Smooth muscle cell (in vitro differentiated cells): ENCODE measurements at regions not wholly inside any gene's neighbourhood (a gene's known extent, or its start where the extent isn't known, plus 50 kb on each side); places are given as distances from the start of the nearest gene placed in this dataset.

Experiments
- DNase-seq: peaks from one replicate; lab custom pipeline; 2025; ENCODE audit not compliant: unreplicated experiment; lab: John Stamatoyannopoulos, UW
- H2AFZ ChIP-seq: fragments of 200-600 bp; sonication (generic); 2 replicates; pipeline ENCODE4 v1.6.0; 2016; ENCODE audit warnings: antibody characterized with exemption, low read depth, mild to moderate bottlenecking
- H3F3A ChIP-seq: fragments of 200-600 bp; sonication (generic); 2 replicates; pipeline ENCODE4 v1.6.0; 2017; ENCODE audit warnings: antibody characterized with exemption, low read depth
- H3K27ac ChIP-seq: fragments of 200-600 bp; sonication (generic); 2 replicates; pipeline ENCODE4 v1.5.1; 2016; ENCODE audit warnings: low read depth, mild to moderate bottlenecking
- H3K27me3 ChIP-seq: fragments of 200-600 bp; sonication (generic); 2 replicates; pipeline ENCODE4 v1.6.1; 2016; ENCODE audit warnings: low read depth, mild to moderate bottlenecking
- H3K36me3 ChIP-seq: fragments of 200-600 bp; sonication (generic); 2 replicates; pipeline ENCODE4 v1.5.1; 2016; ENCODE audit warnings: low read depth
- H3K4me1 ChIP-seq: fragments of 200-600 bp; sonication (generic); 2 replicates; pipeline ENCODE4 v1.5.1; 2016; ENCODE audit warnings: low read depth
- H3K4me2 ChIP-seq: fragments of 200-600 bp; sonication (generic); 2 replicates; pipeline ENCODE4 v1.6.0; 2016; ENCODE audit warnings: mild to moderate bottlenecking
- H3K4me3 ChIP-seq: fragments of 200-600 bp; sonication (generic); 2 replicates; pipeline ENCODE4 v1.5.1; 2016; ENCODE audit warnings: mild to moderate bottlenecking
- H3K79me2 ChIP-seq: fragments of 200-600 bp; sonication (generic); 2 replicates; pipeline ENCODE4 v1.6.0; 2016; ENCODE audit warnings: low read depth, mild to moderate bottlenecking
- H3K9ac ChIP-seq: fragments of 200-600 bp; sonication (generic); 2 replicates; pipeline ENCODE4 v1.6.0; 2016; ENCODE audit warnings: low read depth
- H3K9me3 ChIP-seq: fragments of 200-600 bp; sonication (generic); replicated peaks from 2 replicates; pipeline ENCODE4 v1.5.1; 2016; ENCODE audit warnings: low read depth
- H4K20me1 ChIP-seq: fragments of 200-600 bp; sonication (generic); 2 replicates; pipeline ENCODE4 v1.6.0; 2016; ENCODE audit warnings: low read depth
- WGBS: methylation state at CpG from one replicate; pipeline ENCODE4 v1.1.7; 2016; ENCODE audit warnings: low lambda C conversion rate; 5-methylcytosine and 5-hydroxymethylcytosine counted together
- TF ChIP-seq, protein P1 (sequence below): fragments of 200-600 bp; sonication (generic); IDR thresholded peaks from 2 replicates; pipeline ENCODE4 v1.5.1; 2017; ENCODE audit warnings: borderline replicate concordance, mild to moderate bottlenecking, antibody characterized with exemption; ENCODE audit not compliant: insufficient read depth, poor library complexity, severe bottlenecking

- Histone ChIP-seq H3K9me3 (no peaks in the 10 kb centered on the region), H3K4me2 (no peak overlapping the region), H2AFZ (no peak overlapping the region), H4K20me1 (no peaks in the 10 kb centered on the region), H3K36me3 (no peaks in the 10 kb centered on the region), H3K79me2 (no peaks in the 10 kb centered on the region), H3K27ac (no peak overlapping the region), H3K4me1 (no peaks in the 10 kb centered on the region), H3K27me3 (peaks cover 6% of the 10 kb centered on the region), H3F3A (no peaks in the 10 kb centered on the region), H3K9ac (no peak overlapping the region), H3K4me3 (no peak overlapping the region)
- TF ChIP-seq, protein P1, sequence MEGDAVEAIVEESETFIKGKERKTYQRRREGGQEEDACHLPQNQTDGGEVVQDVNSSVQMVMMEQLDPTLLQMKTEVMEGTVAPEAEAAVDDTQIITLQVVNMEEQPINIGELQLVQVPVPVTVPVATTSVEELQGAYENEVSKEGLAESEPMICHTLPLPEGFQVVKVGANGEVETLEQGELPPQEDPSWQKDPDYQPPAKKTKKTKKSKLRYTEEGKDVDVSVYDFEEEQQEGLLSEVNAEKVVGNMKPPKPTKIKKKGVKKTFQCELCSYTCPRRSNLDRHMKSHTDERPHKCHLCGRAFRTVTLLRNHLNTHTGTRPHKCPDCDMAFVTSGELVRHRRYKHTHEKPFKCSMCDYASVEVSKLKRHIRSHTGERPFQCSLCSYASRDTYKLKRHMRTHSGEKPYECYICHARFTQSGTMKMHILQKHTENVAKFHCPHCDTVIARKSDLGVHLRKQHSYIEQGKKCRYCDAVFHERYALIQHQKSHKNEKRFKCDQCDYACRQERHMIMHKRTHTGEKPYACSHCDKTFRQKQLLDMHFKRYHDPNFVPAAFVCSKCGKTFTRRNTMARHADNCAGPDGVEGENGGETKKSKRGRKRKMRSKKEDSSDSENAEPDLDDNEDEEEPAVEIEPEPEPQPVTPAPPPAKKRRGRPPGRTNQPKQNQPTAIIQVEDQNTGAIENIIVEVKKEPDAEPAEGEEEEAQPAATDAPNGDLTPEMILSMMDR, result no peak
- no peak for DNase-seq
- WGBS, result 94% methylated on average over 1 of the region's 1 CpG
Observed at GRCh38 chr2:219714681-219715400, 87.4 kb downstream of the SLC4A3 start.

GRCh38 chr2:219718066-219718465, 90.6 kb downstream of the SLC4A3 start:
- Histone ChIP-seq H3K27ac (no peak overlapping the region), H3K4me2 (no peak overlapping the region), H3K79me2 (no peaks in the 10 kb centered on the region), H2AFZ (no peak overlapping the region), H3K9me3 (no peaks in the 10 kb centered on the region), H3K36me3 (no peaks in the 10 kb centered on the region), H3K4me1 (no peaks in the 10 kb centered on the region), H3K27me3 (peaks cover 6% of the 10 kb centered on the region), H3K9ac (no peak overlapping the region), H3F3A (no peaks in the 10 kb centered on the region), H3K4me3 (no peak overlapping the region), H4K20me1 (no peaks in the 10 kb centered on the region)
- TF ChIP-seq, protein P1, result no peak
- DNase-seq, result no peak
- 94% methylated on average over 3 of the region's 3 CpGs for WGBS

- WGBS, result 93% methylated on average over 4 of the region's 4 CpGs
- Histone ChIP-seq H3F3A (no peaks in the 10 kb centered on the region), H3K4me3 (no peak overlapping the region), H3K27me3 (peaks cover 6% of the 10 kb centered on the region), H3K9ac (no peak overlapping the region), H3K27ac (no peak overlapping the region), H2AFZ (no peak overlapping the region), H4K20me1 (no peaks in the 10 kb centered on the region), H3K4me1 (no peaks in the 10 kb centered on the region), H3K79me2 (no peaks in the 10 kb centered on the region), H3K36me3 (no peaks in the 10 kb centered on the region), H3K4me2 (no peak overlapping the region), H3K9me3 (no peaks in the 10 kb centered on the region)
- TF ChIP-seq, protein P1, result no peak
- DNase-seq, result no peak
Observed at GRCh38 chr2:219719521-219719920, 92.1 kb downstream of the SLC4A3 start.

GRCh38 chr2:219720956-219721355, 93.5 kb downstream of the SLC4A3 start:
- no peaks in the 10 kb centered on the region for H3F3A ChIP-seq
- no peak overlapping the region for H3K27ac ChIP-seq
- 83% methylated on average over 6 of the region's 6 CpGs for WGBS
- DNase-seq, result no peak
- TF ChIP-seq, protein P1, result no peak
- H2AFZ ChIP-seq, result no peak overlapping the region
- no peak overlapping the region for H3K9ac ChIP-seq
- H3K4me3 ChIP-seq, result no peak overlapping the region
- peaks cover 6% of the 10 kb centered on the region for H3K27me3 ChIP-seq
- no peak overlapping the region for H3K4me2 ChIP-seq
- H3K9me3 ChIP-seq, result no peaks in the 10 kb centered on the region
- no peaks in the 10 kb centered on the region for H3K4me1 ChIP-seq
- no peaks in the 10 kb centered on the region for H3K36me3 ChIP-seq
- no peaks in the 10 kb centered on the region for H3K79me2 ChIP-seq
- no peaks in the 10 kb centered on the region for H4K20me1 ChIP-seq
